GM18511 (cell line): ENCODE measurements at regions not wholly inside any gene's neighbourhood (a gene's known extent, or its start where the extent isn't known, plus 50 kb on each side); places are given as distances from the start of the nearest gene placed in this dataset.
"Not testable (repeated sequence)": the region's sequence is repeated elsewhere in the genome, so short reads cannot be mapped to it uniquely, and the experiment has no call there.

Experiments used
- ATAC-seq: cut with Tn5 transposase; IDR thresholded peaks from one replicate; pipeline ENCODE4 v1.9.1; 2021; ENCODE audit warnings: mild to moderate bottlenecking, moderate library complexity; ENCODE audit not compliant: unreplicated experiment

DNA sequence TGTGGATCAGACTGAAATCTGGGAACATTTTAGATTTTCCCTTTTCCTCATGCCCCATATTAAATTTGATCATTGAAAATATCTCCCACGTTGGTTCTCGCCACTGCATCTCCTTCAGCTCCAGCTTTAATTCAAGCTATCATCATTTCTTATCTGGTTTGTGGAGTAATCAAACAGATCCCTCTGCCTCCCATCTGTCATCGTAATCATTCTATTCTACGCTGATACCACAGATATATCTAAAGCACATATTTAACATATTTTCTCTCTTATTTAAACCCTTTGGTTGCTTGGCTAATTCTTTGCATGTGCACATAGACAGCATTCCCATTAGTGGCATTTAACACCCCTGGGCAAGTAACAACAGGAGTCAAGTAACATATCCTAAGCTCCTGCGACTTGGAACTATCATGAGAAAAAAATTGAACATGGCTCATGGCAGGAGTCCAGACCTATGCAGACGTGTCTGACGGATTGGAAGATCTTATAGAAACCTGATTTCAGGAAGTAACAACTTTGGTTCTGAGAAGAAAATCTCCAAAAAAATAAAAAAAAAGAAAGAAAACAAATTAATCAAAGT is 158.8 kb upstream of the KYNU start:
- ATAC-seq = no peak

DNA sequence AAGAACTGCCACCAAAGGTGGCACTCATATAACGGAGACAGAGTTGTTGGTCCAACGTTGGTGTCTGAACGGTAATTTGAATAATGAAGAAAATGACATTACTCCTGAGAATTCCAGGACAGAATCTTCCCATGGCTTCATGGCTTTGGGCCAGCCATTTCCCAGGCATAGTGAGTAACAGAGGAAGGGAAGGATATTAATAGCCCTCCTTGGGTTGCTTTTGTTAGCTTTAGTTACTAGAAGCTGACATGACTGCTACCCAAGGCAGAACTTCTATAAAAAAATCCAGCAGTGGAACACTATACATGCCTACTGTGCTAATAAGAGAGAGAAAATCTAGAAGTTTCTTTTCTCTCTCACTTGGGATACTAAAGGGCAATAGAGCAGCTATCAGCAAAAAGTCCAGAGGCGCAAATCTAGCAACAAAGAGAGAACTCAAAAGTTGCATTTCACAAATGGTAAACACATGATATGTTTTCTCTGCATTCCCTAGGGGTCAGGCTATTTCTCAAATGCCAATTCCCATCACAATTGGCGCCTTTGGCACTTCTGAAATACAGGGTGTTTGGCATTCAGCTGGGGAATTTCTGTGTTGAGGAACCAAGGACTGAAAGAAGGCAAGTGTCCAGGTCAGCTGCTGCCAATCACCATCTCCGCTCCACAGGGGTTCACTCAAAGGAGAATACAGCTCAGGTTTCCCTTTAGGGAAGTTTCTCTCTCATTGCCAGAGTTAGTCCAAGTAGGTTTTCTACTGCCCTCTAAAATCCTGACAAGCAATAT is 160.8 kb upstream of the KYNU start:
- no peak for ATAC-seq

DNA sequence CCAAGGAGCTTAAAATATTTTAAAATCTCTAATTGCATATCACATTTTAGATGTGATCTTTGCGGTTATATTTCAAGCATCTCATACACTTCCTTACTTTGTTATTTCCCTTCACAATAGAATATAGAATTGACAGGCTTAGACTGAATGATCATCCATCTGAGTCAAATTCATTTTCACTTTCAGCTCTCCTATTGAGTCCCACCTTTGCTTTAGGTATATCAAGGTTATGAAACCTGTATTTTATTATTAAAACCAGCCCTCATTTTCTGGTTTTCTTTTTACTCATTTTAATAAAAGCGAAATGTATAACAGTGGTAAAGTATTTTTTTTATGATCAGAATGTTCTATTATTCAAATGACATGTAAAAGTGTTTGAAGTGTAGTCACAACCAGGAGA is 162.9 kb upstream of the KYNU start:
- ATAC-seq = peak; percentile 83

DNA sequence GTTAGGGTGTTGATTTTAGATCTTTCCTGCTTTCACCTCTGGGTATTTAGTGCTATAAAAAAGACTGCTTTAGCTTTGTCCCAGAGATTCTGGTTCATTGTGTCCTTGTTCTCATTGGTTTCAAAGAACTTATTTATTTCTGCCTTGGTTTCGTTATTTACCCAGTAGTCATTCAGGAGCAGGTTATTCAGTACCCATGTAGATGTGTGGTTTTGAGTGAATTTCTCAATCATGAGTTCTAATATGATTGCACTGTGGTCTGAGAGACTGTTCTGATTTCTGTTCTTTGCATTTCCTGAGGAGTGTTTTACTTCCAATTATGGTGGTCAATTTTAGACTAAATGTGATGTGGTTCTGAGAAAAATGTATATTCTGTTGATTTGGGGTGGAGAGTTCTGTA is 167.1 kb upstream of the KYNU start:
- no peak for ATAC-seq

DNA sequence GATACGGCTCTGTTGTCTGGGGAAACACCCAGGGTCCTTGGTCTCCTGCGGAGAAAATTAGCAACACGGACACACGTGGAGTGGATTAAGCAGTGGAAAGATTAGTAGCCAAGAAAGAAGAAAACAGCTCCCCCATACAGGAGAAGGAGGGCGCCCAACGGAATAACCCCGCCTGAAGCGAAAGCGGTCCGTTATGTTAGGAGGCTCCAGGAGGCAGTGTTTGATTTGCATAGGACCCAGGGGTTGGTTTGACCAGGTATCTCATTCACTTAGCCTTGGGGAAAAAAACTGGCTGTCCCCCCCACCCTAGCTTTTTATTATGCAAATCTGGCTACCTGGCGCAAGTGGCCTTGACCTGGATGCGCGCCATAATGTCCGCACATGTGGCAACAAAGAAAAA is 170.1 kb upstream of the KYNU start:
- ATAC-seq = no peak

DNA sequence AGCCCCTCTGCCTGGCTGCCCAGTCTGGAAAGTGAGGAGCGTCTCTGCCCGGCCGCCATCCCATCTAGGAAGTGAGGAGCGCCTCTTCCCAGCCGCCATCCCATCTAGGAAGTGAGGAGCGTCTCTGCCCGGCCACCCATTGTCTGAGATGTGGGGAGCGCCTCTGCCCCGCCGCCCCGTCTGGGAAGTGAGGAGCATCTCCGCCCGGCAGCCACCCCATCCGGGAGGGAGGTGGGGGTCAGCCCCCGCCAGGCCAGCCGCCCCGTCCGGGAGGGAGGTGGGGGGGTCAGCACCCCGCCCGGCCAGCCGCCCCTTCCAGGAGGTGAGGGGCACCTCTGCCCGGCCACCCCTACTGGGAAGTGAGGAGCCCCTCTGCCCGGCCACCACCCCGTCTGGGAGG is 175.1 kb upstream of the KYNU start:
- ATAC-seq = not testable (repeated sequence)

DNA sequence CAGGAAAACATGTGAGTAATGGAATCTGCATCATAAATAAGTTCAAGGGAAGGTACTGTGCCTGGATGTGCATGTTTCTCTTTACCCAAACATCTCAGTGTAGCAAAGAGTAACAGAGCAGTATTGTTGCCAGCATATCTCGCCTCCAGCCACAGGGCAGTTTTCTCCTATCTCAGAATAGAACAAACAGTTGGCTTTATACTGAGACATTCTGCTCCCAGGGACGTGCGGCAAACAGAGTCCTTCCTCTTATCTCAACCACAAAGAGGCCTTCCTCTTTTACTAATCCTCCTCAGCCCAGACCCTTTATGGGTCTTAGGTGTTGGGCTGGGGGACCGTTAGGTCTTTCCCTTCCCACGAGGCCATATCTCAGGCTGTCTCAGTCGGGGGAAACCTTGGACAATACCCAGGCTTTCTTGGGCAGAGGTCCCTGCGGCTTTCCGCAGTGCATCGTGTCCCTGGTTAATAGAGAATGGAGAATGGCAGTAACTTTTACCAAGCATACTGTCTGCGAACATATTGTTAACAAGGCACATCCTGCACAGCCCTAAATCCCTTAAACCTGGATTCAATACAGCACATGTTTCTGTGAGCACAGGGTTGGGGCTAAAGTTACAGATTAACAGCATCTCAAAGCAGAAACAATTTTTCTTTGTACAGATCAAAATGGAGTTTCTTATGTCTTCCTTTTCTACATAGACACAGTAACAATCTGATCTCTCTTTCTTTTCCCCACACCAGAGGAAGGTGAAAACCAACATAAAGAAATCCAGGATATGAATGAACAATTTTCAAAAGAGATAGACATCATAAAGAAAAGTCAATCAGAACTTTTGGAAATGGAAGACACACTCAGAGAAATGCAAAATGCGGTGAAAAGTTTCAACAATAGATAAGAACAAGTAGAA is 181.9 kb upstream of the KYNU start:
- peak; percentile 52 for ATAC-seq

DNA sequence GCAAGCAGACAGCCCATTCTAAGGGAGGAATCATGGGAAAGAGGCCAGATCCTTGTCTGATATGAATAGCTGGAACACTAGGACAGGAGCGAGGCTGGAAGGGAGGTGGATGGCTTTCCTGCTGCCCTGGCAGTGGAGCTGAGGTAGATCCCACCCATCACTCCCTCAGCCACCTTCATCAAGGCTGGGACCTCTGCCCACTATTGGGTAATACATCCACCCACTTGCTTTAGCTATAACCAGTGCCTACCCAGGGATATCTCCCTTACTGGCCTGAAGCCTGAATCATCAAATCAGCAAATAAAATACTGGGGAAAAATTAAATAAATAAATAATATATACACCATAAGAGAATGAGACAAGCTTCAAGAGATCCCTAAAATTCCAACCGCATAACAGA is 183.2 kb upstream of the KYNU start:
- no peak for ATAC-seq

DNA sequence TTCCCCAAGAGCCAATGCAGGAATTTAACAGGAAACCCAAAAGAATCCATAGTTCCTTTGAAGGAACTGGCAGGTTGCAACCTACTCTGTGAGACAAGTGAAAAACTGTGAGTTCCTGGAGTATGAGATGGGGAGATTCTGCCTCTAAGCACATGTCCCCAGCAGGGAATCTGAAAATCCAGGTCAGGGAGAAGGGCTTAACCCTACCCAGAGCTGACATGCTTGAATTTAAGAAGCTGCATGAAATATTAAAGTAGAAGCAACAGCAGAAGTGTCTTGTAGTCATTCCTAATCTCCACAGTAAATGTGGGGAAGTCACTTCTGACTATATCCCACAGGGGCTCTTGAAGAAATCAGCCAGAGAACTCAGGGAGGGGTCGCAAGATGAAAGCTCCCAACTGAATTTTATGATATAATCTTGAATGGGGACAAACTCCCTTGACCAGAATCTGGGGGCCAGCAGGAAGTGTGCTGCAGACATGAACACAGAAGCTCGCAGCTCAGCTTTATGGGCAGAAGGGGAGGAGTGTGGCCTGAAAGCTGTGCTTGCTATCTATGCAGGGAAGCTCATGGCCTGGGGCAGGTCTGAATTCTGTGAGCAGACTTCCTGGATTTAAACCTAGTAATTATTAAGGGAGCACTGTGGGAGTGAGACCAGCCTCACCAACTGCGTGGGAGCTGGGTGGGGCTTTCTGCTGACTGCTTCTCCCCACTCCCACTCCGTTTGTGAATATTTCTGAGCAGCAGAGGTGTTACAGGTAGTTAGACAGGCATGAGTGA is 184.1 kb upstream of the KYNU start:
- ATAC-seq = no peak

DNA sequence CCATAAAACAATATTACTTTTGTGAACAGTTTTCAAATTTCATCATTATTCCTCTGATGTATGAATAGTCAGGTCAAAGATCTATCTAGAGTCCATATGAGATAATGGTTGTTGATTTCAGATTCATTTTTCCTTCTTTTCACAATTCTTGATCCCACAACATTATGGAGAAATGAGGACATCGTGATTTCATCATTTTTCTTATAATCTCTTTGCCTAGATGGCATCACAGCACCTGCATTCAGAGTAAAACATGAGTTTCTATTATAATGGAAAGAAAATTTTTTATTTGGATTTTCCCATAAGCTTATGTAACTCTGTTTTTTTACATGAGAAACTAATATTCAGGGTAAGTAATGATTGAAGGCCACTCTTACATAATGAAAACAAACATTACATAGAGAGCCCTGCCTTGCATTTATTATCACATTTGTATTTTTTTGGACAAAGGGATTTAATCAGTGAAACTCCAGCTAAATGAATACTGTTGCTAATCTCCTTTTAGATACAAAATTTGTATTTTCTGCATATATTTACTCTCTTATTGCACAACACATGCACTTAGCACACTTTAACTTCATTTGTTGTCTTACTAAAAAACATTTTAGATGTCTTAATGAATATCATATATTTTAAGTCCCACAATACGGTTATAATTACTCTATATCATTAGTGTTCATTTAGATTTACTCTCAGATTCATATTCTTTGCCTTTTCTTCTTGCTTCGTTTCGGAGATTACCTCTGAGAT is 188.4 kb upstream of the KYNU start:
- ATAC-seq = no peak

DNA sequence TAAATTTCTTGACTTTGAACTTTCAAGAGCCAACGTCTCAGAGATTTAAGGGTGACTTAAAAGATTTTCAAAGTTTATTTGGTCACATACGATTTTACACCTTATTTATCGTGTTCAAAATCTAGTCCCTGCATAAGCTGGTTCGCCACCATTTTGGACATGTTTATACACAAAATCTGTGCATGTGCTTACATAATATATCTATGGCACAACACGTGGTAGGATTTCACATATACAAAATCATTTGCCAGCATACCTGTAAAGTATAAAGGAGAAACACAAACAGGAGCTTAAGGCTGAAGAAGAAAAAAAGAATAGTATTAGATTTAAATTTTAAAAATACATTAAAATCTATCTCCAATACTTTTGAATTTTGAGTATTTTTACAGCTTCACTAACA is 190.0 kb upstream of the KYNU start:
- no peak for ATAC-seq

DNA sequence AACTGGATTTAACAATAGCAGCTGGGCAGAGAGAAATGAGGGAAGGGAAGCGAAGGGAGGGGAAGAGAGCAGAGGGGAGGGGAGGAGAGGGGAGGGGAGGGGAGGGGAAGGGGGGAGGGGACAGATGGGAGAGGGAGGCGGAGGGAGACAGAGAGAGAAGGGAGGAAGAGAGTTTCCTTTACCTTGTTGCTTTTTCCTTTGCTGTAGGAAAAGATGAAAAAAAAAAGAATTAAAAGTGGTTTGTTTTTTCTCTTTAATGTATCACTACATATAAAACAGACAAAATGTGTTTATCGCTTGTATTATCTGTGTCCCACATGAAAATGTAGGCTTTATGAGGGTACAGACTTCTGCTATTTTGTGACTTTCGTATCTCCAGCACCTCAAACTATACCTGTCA is 190.4 kb upstream of the KYNU start:
- no peak for ATAC-seq

DNA sequence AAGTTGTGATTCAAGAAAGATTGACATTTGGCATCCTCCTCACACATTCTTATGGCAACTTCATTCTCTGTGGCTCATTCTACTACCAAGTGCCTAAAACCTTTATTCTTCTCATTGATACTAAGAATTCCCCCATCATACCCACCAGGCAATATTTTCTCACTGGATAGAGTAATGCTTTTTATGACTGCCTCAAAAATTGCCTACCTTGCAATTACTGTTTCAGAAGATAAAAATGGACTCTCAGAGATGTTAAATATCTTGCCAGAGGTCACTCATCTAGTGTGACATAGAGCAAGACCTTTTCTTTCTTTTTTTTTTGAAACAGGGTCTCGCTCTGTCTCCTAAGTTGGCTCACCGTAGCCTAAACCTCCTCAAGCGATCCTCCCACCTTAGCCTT is 192.8 kb upstream of the KYNU start:
- no peak for ATAC-seq

DNA sequence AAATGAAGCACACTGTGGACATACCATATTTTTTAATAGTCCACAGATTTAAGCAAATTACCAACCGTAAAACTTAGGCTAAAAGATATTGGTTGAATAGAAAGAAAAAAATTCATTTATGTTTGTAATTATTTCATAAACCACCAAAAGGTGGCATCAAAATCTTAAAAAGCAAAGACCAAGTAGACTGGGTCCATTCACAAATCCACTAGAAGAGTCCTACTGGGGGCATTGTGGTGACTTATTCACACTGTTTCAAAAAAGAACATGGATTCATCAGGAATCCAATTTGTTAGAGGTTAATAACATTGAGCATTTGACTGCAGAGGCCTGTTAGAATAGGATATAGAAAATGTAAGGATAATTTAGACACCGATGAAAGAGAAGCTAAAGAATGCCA is 194.9 kb upstream of the KYNU start:
- no peak for ATAC-seq

DNA sequence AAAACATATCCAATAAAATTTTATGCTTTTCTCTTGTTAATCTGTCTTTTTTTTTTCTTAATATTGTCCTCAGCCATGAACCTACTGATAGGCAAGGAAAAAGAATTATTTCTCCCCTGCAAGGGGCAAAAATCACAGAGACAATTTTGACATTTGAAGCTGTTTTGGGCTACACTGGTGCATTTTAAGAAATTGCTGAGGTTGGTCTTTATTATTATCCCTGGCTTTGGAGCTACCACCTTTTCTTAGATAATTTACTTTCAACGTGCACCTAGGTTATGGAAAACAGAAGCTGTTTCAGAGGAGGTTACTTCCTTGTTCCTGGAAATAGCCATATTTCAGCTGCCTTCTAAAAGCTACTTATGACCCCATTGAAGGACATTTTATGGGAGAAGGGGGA is 195.5 kb upstream of the KYNU start:
- ATAC-seq = no peak

DNA sequence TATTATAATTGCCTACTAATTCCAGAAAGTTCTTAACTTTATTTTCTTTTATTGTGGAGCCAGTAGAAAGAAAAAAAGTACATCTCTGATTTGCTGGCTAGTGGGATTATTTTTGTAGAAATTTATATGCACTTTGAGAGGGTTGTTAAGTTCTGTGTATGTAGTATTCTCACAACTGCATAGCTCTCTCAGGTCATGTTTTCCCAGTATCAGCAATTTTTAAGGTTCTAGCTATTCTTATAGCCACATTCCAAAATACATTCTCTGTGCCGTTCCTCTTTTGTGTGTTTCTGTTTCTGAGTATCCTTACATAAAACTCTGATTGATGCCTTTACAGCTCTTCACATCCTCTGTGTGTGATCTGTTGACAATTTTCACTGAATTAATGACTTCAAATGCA is 199.3 kb upstream of the KYNU start:
- no peak for ATAC-seq

DNA sequence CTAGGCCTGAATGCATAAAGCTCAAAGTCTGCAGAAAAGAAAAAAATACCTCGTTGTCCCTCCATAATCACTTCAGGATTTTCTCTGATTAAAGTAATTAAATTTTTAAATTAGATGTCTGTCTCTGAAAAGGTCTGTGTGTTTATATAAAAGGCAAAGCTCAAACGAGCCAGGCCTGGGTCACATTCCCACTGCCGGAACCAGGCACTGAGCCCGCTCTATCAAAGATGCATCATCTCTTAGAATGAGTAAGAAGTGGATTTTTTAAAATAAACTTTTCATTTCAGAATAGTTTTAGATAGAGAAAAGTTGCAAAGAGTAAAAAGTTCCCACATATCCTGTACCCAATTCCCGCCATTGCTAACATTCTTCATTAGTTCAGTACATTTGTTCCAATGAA is 202.1 kb upstream of the KYNU start:
- no peak for ATAC-seq

DNA sequence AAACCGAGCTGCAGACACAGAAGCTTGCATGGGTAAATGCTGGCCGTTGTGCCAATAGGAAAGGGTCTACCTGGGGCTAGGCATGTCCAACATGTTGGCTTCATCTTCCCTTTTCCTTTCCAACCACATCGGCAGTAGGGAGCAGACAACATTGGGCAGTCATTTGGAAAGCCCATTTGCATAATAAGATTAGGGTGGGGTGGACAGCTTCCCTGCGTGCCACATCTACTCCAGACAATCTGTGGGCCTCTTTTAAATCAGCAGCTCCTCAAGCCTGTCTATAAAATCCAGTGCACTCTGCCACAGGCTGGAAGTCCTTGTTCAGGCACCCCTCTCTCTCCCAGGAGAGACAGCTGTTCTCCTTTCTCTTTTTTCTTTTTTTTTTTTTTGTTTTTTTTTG is 203.6 kb upstream of the KYNU start:
- ATAC-seq = no peak

DNA sequence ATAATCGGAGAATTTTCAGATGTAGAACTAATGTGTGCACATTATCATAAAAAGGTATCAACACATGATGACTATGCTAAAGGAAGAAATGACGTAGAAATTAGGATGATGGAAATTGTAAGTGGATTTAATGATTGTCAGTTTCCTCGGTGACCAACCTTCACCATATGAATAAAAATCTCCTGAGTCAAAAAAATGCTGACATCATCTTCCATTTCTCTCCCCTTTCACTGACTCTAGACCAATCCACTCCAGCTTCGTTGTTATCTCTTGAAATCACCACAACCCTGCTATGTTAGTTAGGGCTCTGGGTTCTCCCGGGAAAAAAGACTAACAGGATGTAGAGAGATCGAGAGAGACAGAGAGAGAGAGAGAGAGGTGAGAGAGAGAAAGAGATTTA is 204.8 kb upstream of the KYNU start:
- no peak for ATAC-seq

DNA sequence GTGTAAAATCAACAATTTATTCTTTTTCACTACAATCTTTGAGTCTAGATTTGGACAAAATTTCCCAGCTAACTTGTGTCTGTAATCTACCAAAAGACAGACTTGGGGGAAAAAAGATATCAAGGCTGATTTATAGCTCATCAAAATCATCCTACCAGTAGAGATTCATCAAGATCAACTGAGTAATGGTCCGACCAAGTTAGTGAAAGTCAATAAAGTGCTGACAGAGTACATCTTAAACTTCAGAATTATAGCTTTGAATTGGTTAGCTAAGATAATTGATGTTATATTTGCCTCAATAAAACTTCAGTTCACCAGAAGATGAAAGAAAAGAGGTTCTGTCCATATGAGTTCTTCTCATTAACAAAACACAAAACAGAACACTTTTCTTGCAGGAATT is 207.1 kb upstream of the KYNU start:
- no peak for ATAC-seq
